C4-2B (cell line): ENCODE measurements at regions not wholly inside any gene's neighbourhood (a gene's known extent, or its start where the extent isn't known, plus 50 kb on each side); places are given as distances from the start of the nearest gene placed in this dataset.

Experiments used
- CTCF ChIP-seq: fragments of 450-650 bp; conservative IDR thresholded peaks from 2 replicates; pipeline ENCODE4 v1.5.1; 2017; ENCODE audit warnings: mild to moderate bottlenecking
- ZFX ChIP-seq: fragments of 450-650 bp; IDR thresholded peaks from 2 replicates; pipeline ENCODE4 v1.6.1; 2017

GRCh38 chr7:54183055-54183454 is 359.1 kb upstream of the VSTM2A start:
- TF ChIP-seq CTCF (no peak), ZFX (no peak)
